ENCODE measurements at regions not wholly inside any gene's neighbourhood (a gene's known extent, or its start where the extent isn't known, plus 50 kb on each side); places are given as distances from the start of the nearest gene placed in this dataset.
"Not testable (repeated sequence)": the region's sequence is repeated elsewhere in the genome, so short reads cannot be mapped to it uniquely, and the experiment has no call there.

DNA sequence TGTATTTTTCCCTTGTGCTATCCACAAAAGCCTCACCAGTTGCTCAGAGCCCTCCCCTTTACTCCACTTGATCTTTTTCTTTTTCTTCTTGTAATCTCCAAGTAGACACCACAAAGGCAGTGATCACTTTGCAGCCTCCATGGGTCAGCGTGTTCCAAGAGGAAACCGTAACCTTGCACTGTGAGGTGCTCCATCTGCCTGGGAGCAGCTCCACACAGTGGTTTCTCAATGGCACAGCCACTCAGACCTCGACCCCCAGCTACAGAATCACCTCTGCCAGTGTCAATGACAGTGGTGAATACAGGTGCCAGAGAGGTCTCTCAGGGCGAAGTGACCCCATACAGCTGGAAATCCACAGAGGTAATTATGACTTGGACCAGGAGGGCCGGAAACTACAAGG, 95.8 kb downstream of the FAM72C start:
- not testable (repeated sequence) for H3K27me3 ChIP-seq (ENCODE audit: insufficient read depth, low read depth, low read length); H3K9me2 ChIP-seq (ENCODE audit: insufficient read depth, low read length); H4K20me1 ChIP-seq (ENCODE audit: insufficient read depth); H3K9me3 ChIP-seq (ENCODE audit: low read length); H3K9ac ChIP-seq (ENCODE audit: low read length); H3K27ac ChIP-seq (ENCODE audit: low read length); H2AFZ ChIP-seq (ENCODE audit: low read depth, low read length); H3K79me2 ChIP-seq (replicated peaks; ENCODE audit: insufficient read depth, low read length); H3K4me3 ChIP-seq (ENCODE audit: low read length); H3F3A ChIP-seq (ENCODE audit: insufficient read depth, low read length, poor library complexity, severe bottlenecking); H3K36me3 ChIP-seq (ENCODE audit: insufficient read depth, low read length); H3K4me2 ChIP-seq (ENCODE audit: low read length)

GRCh38 chr1:143874625-143875024, 97.2 kb downstream of the FAM72C start:
- H3K4me3 ChIP-seq (ENCODE audit: low read length); H3K36me3 ChIP-seq (ENCODE audit: insufficient read depth, low read length): not testable (repeated sequence)

GRCh38 chr1:143873650-143874049, 98.1 kb downstream of the FAM72C start:
- not testable (repeated sequence) for H3K9me2 ChIP-seq (ENCODE audit: insufficient read depth, low read length); H3K79me2 ChIP-seq (replicated peaks; ENCODE audit: insufficient read depth, low read length); H3K4me3 ChIP-seq (ENCODE audit: low read length); H2AFZ ChIP-seq (ENCODE audit: low read depth, low read length); H3F3A ChIP-seq (ENCODE audit: insufficient read depth, low read length, poor library complexity, severe bottlenecking); H3K36me3 ChIP-seq (ENCODE audit: insufficient read depth, low read length); H3K27me3 ChIP-seq (ENCODE audit: insufficient read depth, low read depth, low read length); H3K27ac ChIP-seq (ENCODE audit: low read length); H3K4me2 ChIP-seq (ENCODE audit: low read length); H4K20me1 ChIP-seq (ENCODE audit: insufficient read depth); H3K9me3 ChIP-seq (ENCODE audit: low read length); H3K9ac ChIP-seq (ENCODE audit: low read length)

More at GRCh38 chr1:143874625-143875024, 97.2 kb downstream of the FAM72C start:
- not testable (repeated sequence) for H3K9me3 ChIP-seq (ENCODE audit: low read length); H3K27me3 ChIP-seq (ENCODE audit: insufficient read depth, low read depth, low read length); H3F3A ChIP-seq (ENCODE audit: insufficient read depth, low read length, poor library complexity, severe bottlenecking); H3K9me2 ChIP-seq (ENCODE audit: insufficient read depth, low read length); H3K4me2 ChIP-seq (ENCODE audit: low read length); H3K9ac ChIP-seq (ENCODE audit: low read length); H3K79me2 ChIP-seq (replicated peaks; ENCODE audit: insufficient read depth, low read length); H3K27ac ChIP-seq (ENCODE audit: low read length); H2AFZ ChIP-seq (ENCODE audit: low read depth, low read length); H4K20me1 ChIP-seq (ENCODE audit: insufficient read depth)

DNA sequence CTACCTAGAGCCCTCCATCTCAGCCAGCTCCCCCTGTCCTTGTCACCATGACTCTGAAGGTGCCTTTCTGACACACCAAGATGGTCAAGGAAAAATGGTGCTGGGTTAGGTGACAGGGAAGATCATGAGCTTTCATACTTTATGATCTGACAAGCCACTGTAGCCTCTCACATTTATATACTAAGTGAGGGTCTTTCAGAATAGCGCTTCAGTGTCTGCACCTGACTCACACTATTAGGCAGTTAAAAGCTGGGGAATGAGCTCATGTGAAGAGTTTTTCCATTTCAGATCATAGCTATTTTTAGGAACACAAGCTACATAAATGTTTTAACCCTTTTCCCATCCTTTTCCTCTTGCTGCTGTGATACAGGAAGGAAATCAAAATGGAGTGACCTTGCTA, 101.4 kb downstream of the FAM72C start:
- H3K36me3 ChIP-seq (ENCODE audit: insufficient read depth, low read length); H3K9me2 ChIP-seq (ENCODE audit: insufficient read depth, low read length); H3K27ac ChIP-seq (ENCODE audit: low read length); H3K9me3 ChIP-seq (ENCODE audit: low read length); H2AFZ ChIP-seq (ENCODE audit: low read depth, low read length); H3K27me3 ChIP-seq (ENCODE audit: insufficient read depth, low read depth, low read length); H4K20me1 ChIP-seq (ENCODE audit: insufficient read depth); H3K4me3 ChIP-seq (ENCODE audit: low read length); H3K9ac ChIP-seq (ENCODE audit: low read length); H3F3A ChIP-seq (ENCODE audit: insufficient read depth, low read length, poor library complexity, severe bottlenecking); H3K79me2 ChIP-seq (replicated peaks; ENCODE audit: insufficient read depth, low read length); H3K4me2 ChIP-seq (ENCODE audit: low read length): not testable (repeated sequence)

DNA sequence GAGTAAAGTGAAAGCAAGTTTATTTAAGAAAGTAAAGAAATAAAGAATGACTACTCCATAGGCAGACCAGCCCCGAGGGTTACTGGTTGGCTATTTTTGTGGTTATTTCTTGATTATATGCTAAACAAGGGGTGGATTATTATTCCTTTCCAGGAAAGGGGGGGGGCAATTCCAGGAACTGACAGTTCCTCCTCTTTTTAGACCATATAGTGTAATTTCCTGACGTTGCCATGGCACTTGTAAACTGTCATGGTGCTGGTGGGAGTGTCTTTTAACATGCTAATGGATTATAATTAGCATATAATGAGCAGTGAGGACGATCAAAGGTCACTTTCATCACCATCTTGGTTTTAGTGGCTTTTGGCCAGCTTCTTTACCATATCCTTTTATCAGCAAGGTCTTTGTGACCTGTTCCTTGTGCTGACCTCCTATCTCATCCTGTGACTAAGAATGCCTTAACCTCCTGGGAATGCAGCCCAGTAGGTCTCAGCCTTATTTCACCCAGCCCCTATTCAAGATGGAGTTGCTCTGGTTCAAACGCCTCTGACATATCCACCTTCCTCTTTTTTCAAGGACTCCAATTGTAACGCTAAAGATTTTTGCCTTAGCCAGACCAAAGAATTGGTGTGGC, 104.1 kb downstream of the FAM72C start:
- H3K9me2 ChIP-seq (ENCODE audit: insufficient read depth, low read length); H3K27ac ChIP-seq (ENCODE audit: low read length); H3K4me2 ChIP-seq (ENCODE audit: low read length); H3K4me3 ChIP-seq (ENCODE audit: low read length); H3K27me3 ChIP-seq (ENCODE audit: insufficient read depth, low read depth, low read length); H3K36me3 ChIP-seq (ENCODE audit: insufficient read depth, low read length); H3K79me2 ChIP-seq (replicated peaks; ENCODE audit: insufficient read depth, low read length); H3F3A ChIP-seq (ENCODE audit: insufficient read depth, low read length, poor library complexity, severe bottlenecking); H4K20me1 ChIP-seq (ENCODE audit: insufficient read depth); H3K9me3 ChIP-seq (ENCODE audit: low read length); H3K9ac ChIP-seq (ENCODE audit: low read length); H2AFZ ChIP-seq (ENCODE audit: low read depth, low read length): not testable (repeated sequence)

GRCh38 chr1:143863901-143864520, 107.8 kb downstream of the FAM72C start:
- not testable (repeated sequence) for H3K9me3 ChIP-seq (ENCODE audit: low read length); H3F3A ChIP-seq (ENCODE audit: insufficient read depth, low read length, poor library complexity, severe bottlenecking)

DNA sequence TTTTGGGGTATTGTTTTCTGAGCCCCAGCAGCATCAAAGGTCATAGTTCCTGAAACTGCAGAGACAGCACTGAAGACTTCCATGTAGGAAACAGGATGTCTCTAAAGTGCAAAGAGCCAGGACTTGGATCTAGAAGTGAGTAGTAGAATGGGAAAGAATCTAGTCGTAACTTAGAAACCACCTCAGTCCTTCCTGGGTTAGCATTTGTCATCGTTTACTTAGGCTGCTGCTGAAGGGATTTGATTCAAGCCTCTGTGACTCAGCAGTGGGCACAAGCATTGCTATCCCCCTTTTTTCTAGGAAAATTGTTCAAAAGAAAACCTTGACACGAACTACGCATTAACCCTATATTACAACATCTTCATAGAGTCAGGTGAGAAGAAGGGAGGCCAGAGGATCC, 109.1 kb downstream of the FAM72C start:
- not testable (repeated sequence) for H3K4me2 ChIP-seq (ENCODE audit: low read length); H3K36me3 ChIP-seq (ENCODE audit: insufficient read depth, low read length); H3F3A ChIP-seq (ENCODE audit: insufficient read depth, low read length, poor library complexity, severe bottlenecking); H3K27ac ChIP-seq (ENCODE audit: low read length); H3K79me2 ChIP-seq (replicated peaks; ENCODE audit: insufficient read depth, low read length); H4K20me1 ChIP-seq (ENCODE audit: insufficient read depth); H2AFZ ChIP-seq (ENCODE audit: low read depth, low read length); H3K9me2 ChIP-seq (ENCODE audit: insufficient read depth, low read length); H3K27me3 ChIP-seq (ENCODE audit: insufficient read depth, low read depth, low read length); H3K4me3 ChIP-seq (ENCODE audit: low read length); H3K9ac ChIP-seq (ENCODE audit: low read length); H3K9me3 ChIP-seq (ENCODE audit: low read length)

More at GRCh38 chr1:143863901-143864520, 107.8 kb downstream of the FAM72C start:
- H2AFZ ChIP-seq (ENCODE audit: low read depth, low read length); H3K9ac ChIP-seq (ENCODE audit: low read length); H3K36me3 ChIP-seq (ENCODE audit: insufficient read depth, low read length); H3K27me3 ChIP-seq (ENCODE audit: insufficient read depth, low read depth, low read length); H3K9me2 ChIP-seq (ENCODE audit: insufficient read depth, low read length); H3K79me2 ChIP-seq (replicated peaks; ENCODE audit: insufficient read depth, low read length); H3K4me2 ChIP-seq (ENCODE audit: low read length); H3K4me3 ChIP-seq (ENCODE audit: low read length); H4K20me1 ChIP-seq (ENCODE audit: insufficient read depth); H3K27ac ChIP-seq (ENCODE audit: low read length): not testable (repeated sequence)

GRCh38 chr1:143861306-143861705, 110.5 kb downstream of the FAM72C start:
- not testable (repeated sequence) for H2AFZ ChIP-seq (ENCODE audit: low read depth, low read length); H3K9me3 ChIP-seq (ENCODE audit: low read length); H3F3A ChIP-seq (ENCODE audit: insufficient read depth, low read length, poor library complexity, severe bottlenecking); H3K36me3 ChIP-seq (ENCODE audit: insufficient read depth, low read length); H4K20me1 ChIP-seq (ENCODE audit: insufficient read depth); H3K9ac ChIP-seq (ENCODE audit: low read length); H3K27ac ChIP-seq (ENCODE audit: low read length); H3K27me3 ChIP-seq (ENCODE audit: insufficient read depth, low read depth, low read length); H3K4me2 ChIP-seq (ENCODE audit: low read length); H3K9me2 ChIP-seq (ENCODE audit: insufficient read depth, low read length); H3K79me2 ChIP-seq (replicated peaks; ENCODE audit: insufficient read depth, low read length); H3K4me3 ChIP-seq (ENCODE audit: low read length)

Measured in neural cell (in vitro differentiated cells).